OCI-LY3 (cell line): ENCODE measurements at regions not wholly inside any gene's neighbourhood (a gene's known extent, or its start where the extent isn't known, plus 50 kb on each side); places are given as distances from the start of the nearest gene placed in this dataset.

Experiments
- H2AFZ ChIP-seq: fragments of 200-600, 300-600 bp; shearing (Covaris generic); 2 replicates; pipeline ENCODE4 v1.6.0; 2014; ENCODE audit warnings: antibody characterized with exemption, low read depth, low read length
- H3K27ac ChIP-seq: fragments of 200-600, 300-600 bp; sonication (generic); 2 replicates; pipeline ENCODE4 v1.5.1; 2014; ENCODE audit warnings: mild to moderate bottlenecking, low read length, moderate library complexity, mixed read lengths
- H3K27me3 ChIP-seq: fragments of 200-600, 300-600 bp; sonication (generic); 2 replicates; pipeline ENCODE4 v1.6.1; 2014; ENCODE audit warnings: low read depth, low read length, mixed read lengths
- H3K36me3 ChIP-seq: fragments of 200-600, 300-600 bp; sonication (generic); replicated peaks from 2 replicates; pipeline ENCODE3; 2014; ENCODE audit warnings: low read depth, low read length, mixed read lengths
- H3K4me1 ChIP-seq: fragments of 300-600, 200-600 bp; sonication (generic); 2 replicates; pipeline ENCODE4 v1.6.1; 2014; ENCODE audit warnings: low read length, mixed read lengths
- H3K4me2 ChIP-seq: fragments of 200-600, 300-600 bp; sonication (generic); 2 replicates; pipeline ENCODE4 v1.6.1; 2014; ENCODE audit warnings: low read length, mixed read lengths
- H3K4me3 ChIP-seq: fragments of 300-600, 200-600 bp; sonication (generic); 2 replicates; pipeline ENCODE4 v1.5.1; 2014; ENCODE audit warnings: antibody characterized with exemption, mild to moderate bottlenecking, low read length, moderate library complexity
- H3K79me2 ChIP-seq: fragments of 300-600, 200-600 bp; shearing (Covaris generic); 2 replicates; pipeline ENCODE4 v1.6.1; 2014; ENCODE audit warnings: mild to moderate bottlenecking, low read length, mixed read lengths
- H3K9ac ChIP-seq: fragments of 300-600, 200-600 bp; shearing (Covaris generic); 2 replicates; pipeline ENCODE4 v1.6.0; 2014; ENCODE audit warnings: mild to moderate bottlenecking, low read length, moderate library complexity
- H3K9me3 ChIP-seq: fragments of 200-600, 300-600 bp; shearing (Covaris generic); 2 replicates; pipeline ENCODE4 v1.6.1; 2014; ENCODE audit warnings: low read length, mixed read lengths; ENCODE audit not compliant: insufficient read depth
- H4K20me1 ChIP-seq: fragments of 200-600, 300-600 bp; sonication (generic); 2 replicates; pipeline ENCODE4 v1.6.1; 2016; ENCODE audit warnings: low read length, mixed read lengths; ENCODE audit not compliant: insufficient read depth
- CTCF ChIP-seq: fragments of 200-600, 300-600 bp; sonication (generic); IDR thresholded peaks from 2 replicates; pipeline ENCODE4 v1.5.1; 2014; ENCODE audit warnings: antibody characterized with exemption, low read length, low read depth
- EZH2phosphoT487 ChIP-seq: fragments of 200-600 bp; shearing (Covaris generic); IDR thresholded peaks from 2 replicates; pipeline ENCODE4 v1.6.1; 2018; ENCODE audit warnings: antibody characterized with exemption, mixed run types, low read depth

- TF ChIP-seq EZH2phosphoT487 (no peak), CTCF (no peak)
- H3K79me2 ChIP-seq = no peaks in the 10 kb centered on the region
- H3K4me2 ChIP-seq = no peak overlapping the region
- H4K20me1 ChIP-seq = no peaks in the 10 kb centered on the region
- no peak overlapping the region for H3K4me3 ChIP-seq
- no peak overlapping the region for H2AFZ ChIP-seq
- no peaks in the 10 kb centered on the region for H3K27me3 ChIP-seq
- H3K36me3 ChIP-seq = no peaks in the 10 kb centered on the region
- no peaks in the 10 kb centered on the region for H3K4me1 ChIP-seq
- no peak overlapping the region for H3K9ac ChIP-seq
- H3K9me3 ChIP-seq = no peaks in the 10 kb centered on the region
- H3K27ac ChIP-seq = no peak overlapping the region
Measured at GRCh38 chr4:166222271-166222670, 349.2 kb downstream of the TLL1 start.

GRCh38 chr4:166228112-166228511 is 355.1 kb downstream of the TLL1 start:
- no peak for TF ChIP-seq CTCF
- no peak for TF ChIP-seq EZH2phosphoT487
- Histone ChIP-seq H3K4me2 (no peak overlapping the region), H4K20me1 (no peaks in the 10 kb centered on the region), H3K27ac (no peak overlapping the region), H2AFZ (no peak overlapping the region), H3K27me3 (no peaks in the 10 kb centered on the region), H3K9me3 (peaks cover 4% of the 10 kb centered on the region; the same call in 1 of the 2 replicates), H3K9ac (no peak overlapping the region), H3K79me2 (no peaks in the 10 kb centered on the region), H3K4me1 (no peaks in the 10 kb centered on the region), H3K4me3 (no peak overlapping the region), H3K36me3 (no peaks in the 10 kb centered on the region)

- no peaks in the 10 kb centered on the region for H3K36me3 ChIP-seq
- no peak for TF ChIP-seq EZH2phosphoT487
- TF ChIP-seq CTCF = no peak
Measured at GRCh38 chr4:166229799-166230198, 356.8 kb downstream of the TLL1 start.

GRCh38 chr4:166230841-166231240 is 357.8 kb downstream of the TLL1 start:
- H3K9me3 ChIP-seq = peaks cover 4% of the 10 kb centered on the region; the same call in 1 of the 2 replicates
- no peak overlapping the region for H3K27ac ChIP-seq
- H3K36me3 ChIP-seq = no peaks in the 10 kb centered on the region
- H3K4me2 ChIP-seq = no peak overlapping the region
- no peak overlapping the region for H3K9ac ChIP-seq
- no peak overlapping the region for H3K4me3 ChIP-seq
- no peaks in the 10 kb centered on the region for H3K79me2 ChIP-seq
- H2AFZ ChIP-seq = no peak overlapping the region
- no peaks in the 10 kb centered on the region for H4K20me1 ChIP-seq
- TF ChIP-seq EZH2phosphoT487 = no peak
- no peaks in the 10 kb centered on the region for H3K27me3 ChIP-seq
- H3K4me1 ChIP-seq = no peaks in the 10 kb centered on the region

More at GRCh38 chr4:166229799-166230198, 356.8 kb downstream of the TLL1 start:
- Histone ChIP-seq H3K4me1 (no peaks in the 10 kb centered on the region), H3K9me3 (peaks cover 4% of the 10 kb centered on the region; the same call in 1 of the 2 replicates), H3K79me2 (no peaks in the 10 kb centered on the region), H2AFZ (no peak overlapping the region), H4K20me1 (no peaks in the 10 kb centered on the region), H3K4me2 (no peak overlapping the region), H3K27ac (no peak overlapping the region), H3K9ac (no peak overlapping the region), H3K4me3 (no peak overlapping the region), H3K27me3 (no peaks in the 10 kb centered on the region)

- Histone ChIP-seq H3K4me3 (no peak overlapping the region), H4K20me1 (no peaks in the 10 kb centered on the region), H3K4me1 (no peaks in the 10 kb centered on the region), H3K9ac (no peak overlapping the region), H3K27me3 (no peaks in the 10 kb centered on the region), H3K27ac (no peak overlapping the region), H3K9me3 (no peaks in the 10 kb centered on the region), H2AFZ (no peak overlapping the region), H3K4me2 (no peak overlapping the region), H3K79me2 (no peaks in the 10 kb centered on the region), H3K36me3 (no peaks in the 10 kb centered on the region)
- TF ChIP-seq CTCF = no peak
- no peak for TF ChIP-seq EZH2phosphoT487
Measured at GRCh38 chr4:166239354-166239753, 366.3 kb downstream of the TLL1 start.
